Small intestine (tissue), 7 donors: ENCODE measurements at regions not wholly inside any gene's neighbourhood (a gene's known extent, or its start where the extent isn't known, plus 50 kb on each side); places are given as distances from the start of the nearest gene placed in this dataset.
"Not testable (repeated sequence)": the region's sequence is repeated elsewhere in the genome, so short reads cannot be mapped to it uniquely, and the experiment has no call there.

Experiments used
- DNase-seq, 2 donors: peaks; one replicate each; pipeline versions ENCODE4 v3.0.0 to v3.0.0-alpha.2; 2013
- FAIRE-seq: peaks from 2 replicates; lab custom pipeline; 2012; peaks lifted over from hg19 to GRCh38; lab: Jason Lieb, UNC
- H3K27ac ChIP-seq, 3 donors: one replicate each; pipeline ENCODE4 v1.5.1; 2013; ENCODE audit warnings: low read length in 2 of 3, mild to moderate bottlenecking in 2 of 3, control low read depth in 1 of 3, inconsistent platforms in 1 of 3, low read depth in 1 of 3, moderate library complexity in 1 of 3
- H3K27me3 ChIP-seq, 3 donors: one replicate each; pipeline ENCODE4 v1.6.1; 2013; ENCODE audit warnings: low read length in 3 of 3, inconsistent platforms in 1 of 3; ENCODE audit not compliant: control insufficient read depth in 3 of 3, insufficient read depth in 3 of 3
- H3K36me3 ChIP-seq, 3 donors: one replicate each; pipeline ENCODE4 v1.6.1; 2013; ENCODE audit warnings: low read length in 3 of 3, inconsistent platforms in 1 of 3, low read depth in 1 of 3, mild to moderate bottlenecking in 1 of 3, moderate library complexity in 1 of 3; ENCODE audit not compliant: control insufficient read depth in 3 of 3, insufficient read depth in 2 of 3
- H3K4me1 ChIP-seq, 3 donors: one replicate each; pipeline ENCODE4 v1.6.1; 2013; ENCODE audit warnings: low read length in 2 of 3, inconsistent platforms in 1 of 3, low read depth in 1 of 3, mild to moderate bottlenecking in 1 of 3, moderate library complexity in 1 of 3; ENCODE audit not compliant: control insufficient read depth in 3 of 3, insufficient read depth in 2 of 3
- H3K4me3 ChIP-seq, 3 donors: one replicate each; pipeline ENCODE4 v1.5.1; 2013; ENCODE audit warnings: low read length in 3 of 3, control low read depth in 1 of 3, inconsistent platforms in 1 of 3, low read depth in 1 of 3, mild to moderate bottlenecking in 1 of 3, moderate library complexity in 1 of 3
- H3K9me3 ChIP-seq, 2 donors: one replicate each; pipeline ENCODE4 v1.6.1; 2013; ENCODE audit warnings: low read depth in 1 of 2, low read length in 1 of 2; ENCODE audit not compliant: control insufficient read depth in 2 of 2, insufficient read depth in 1 of 2
- WGBS, 3 donors: extraction: QIAGEN DNeasy Blood & Tissue Kit; methylation state at CpG; one replicate each; pipeline ENCODE4 v1.1.7; 2013; 5-methylcytosine and 5-hydroxymethylcytosine counted together
- donor health status: healthy with polysubstance abuse.
- donor health status: control.
- donor health status: control.
- donor health status: Bipolar disorder and iron deficiency.
- donor health status: healthy.

DNA sequence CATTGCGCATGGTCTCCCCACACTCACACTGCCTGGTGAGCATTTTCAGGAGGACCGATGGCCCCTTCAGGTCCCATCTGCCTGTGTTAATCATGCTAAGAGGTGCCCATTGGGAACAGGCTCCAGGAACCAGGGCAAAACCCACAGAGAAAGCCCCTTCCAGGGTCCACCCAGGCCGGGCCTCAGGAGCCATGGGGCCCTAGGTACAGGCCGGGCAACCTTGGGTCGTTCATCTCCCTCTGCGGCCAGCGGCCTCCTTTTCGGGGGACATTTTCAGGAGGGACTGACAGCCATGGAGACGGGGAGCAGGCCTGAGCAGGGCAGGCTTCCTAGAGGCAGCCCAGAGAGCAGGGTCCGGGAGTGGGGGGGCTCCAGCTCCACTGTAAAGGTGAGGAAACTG lies 68.0 kb upstream of the TAMM41 start:
- Histone ChIP-seq H3K36me3 (no peaks in the 10 kb centered on the region), H3K4me1 (no peaks in the 10 kb centered on the region), H3K27me3 (no peaks in the 10 kb centered on the region), H3K4me3 (no peak overlapping the region), H3K9me3 (peaks cover 0 to 2% of the 10 kb centered on the region in 2 donors), H3K27ac (no peak overlapping the region)
- FAIRE-seq = no peak
- WGBS, 3 donors = 86 to 88% (median 87%) methylated on average over 10 of the region's 10 CpGs
- no peak for DNase-seq

DNA sequence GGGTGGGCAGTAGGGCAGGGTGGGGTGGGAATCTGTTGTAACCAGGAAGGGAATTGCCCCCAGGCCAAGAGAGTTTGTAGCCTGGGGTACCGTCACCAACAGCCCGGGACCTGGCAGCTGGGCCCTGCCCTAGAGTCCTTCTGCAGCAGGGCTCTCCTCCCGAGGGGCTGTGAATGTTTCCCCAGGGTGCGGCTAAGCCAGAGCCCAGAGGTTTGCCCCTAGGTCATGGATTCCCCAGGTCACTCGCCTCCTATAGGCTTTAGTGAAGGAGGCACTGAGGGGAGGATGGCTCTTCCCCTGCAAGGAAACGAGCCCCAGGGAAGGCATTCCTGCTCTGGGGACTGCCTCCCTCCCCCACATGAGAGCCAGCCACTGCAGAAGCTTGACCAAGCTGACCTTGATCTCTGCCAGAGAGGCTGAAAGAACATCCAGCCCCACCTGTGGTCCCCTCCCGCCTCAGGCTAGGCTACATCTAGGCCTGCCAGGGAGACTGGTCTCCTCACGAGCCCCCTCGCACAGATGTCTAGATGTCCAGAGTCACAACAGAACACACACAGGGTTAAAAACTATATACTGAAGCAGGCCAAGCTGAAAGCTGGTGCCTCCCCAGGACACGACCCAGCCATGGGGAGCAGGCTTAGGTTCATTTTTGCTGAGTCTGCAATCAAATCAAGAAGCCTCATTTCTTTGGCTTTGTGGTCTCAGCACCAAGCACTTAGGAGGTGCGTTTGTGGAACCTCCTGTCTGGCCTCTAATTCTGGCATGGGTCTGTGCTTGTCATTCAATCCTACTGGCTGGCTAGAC lies 69.1 kb upstream of the TAMM41 start:
- no peak overlapping the region for H3K4me3 ChIP-seq
- H3K4me1 ChIP-seq = no peaks in the 10 kb centered on the region
- no peak for DNase-seq
- H3K27ac ChIP-seq = no peak overlapping the region
- peaks cover 0 to 2% of the 10 kb centered on the region in 2 donors for H3K9me3 ChIP-seq
- H3K27me3 ChIP-seq = no peaks in the 10 kb centered on the region
- FAIRE-seq = no peak
- no peaks in the 10 kb centered on the region for H3K36me3 ChIP-seq
- 65 to 68% (median 68%) methylated on average over 11 of the region's 11 CpGs for WGBS, 3 donors

DNA sequence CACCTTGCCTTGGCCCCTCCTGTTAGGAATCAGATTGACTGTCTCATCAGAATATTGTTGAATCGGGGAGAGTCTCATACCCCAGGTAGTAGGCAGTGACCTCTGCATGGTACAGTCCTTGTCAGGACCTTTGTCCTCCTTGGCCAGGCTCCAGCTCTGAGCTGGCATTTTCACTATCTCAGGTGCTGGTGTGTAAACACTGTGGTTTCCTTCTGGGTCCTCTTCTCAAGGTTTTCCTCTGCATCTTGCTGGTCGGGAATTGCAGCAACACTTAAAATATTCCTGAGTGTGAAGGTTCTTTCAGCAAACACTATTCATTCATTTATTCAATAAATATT lies 69.7 kb upstream of the TAMM41 start:
- WGBS, 3 donors = 12 to 51% (median 17%) methylated on average over 2 of the region's 2 CpGs
- H3K27ac ChIP-seq, H3K36me3 ChIP-seq, H3K9me3 ChIP-seq, H3K27me3 ChIP-seq, H3K4me3 ChIP-seq, FAIRE-seq, H3K4me1 ChIP-seq: not testable (repeated sequence)
- DNase-seq = peak; percentile 28 to 81

DNA sequence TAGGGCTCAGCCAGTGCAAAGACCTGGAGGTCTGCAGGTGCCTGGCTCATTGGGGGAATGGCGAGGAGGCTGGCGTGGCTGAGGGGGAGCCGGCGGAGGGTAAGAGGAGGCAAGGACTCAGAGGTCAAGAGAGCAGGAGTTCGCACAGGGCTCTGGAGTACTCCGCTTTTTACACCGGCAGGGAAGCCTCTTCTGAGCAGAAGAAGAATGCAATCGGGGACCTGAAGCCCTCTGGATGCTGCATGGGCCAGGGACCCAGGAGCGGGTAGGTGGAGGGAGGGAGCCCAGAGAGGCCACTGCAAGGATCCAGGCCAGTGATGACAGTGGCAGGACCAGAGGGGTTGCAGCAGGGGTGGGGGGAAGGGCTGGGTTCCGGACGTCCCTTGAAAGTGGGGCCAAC lies 70.4 kb upstream of the TAMM41 start:
- FAIRE-seq (no peak), DNase-seq (no peak)

DNA sequence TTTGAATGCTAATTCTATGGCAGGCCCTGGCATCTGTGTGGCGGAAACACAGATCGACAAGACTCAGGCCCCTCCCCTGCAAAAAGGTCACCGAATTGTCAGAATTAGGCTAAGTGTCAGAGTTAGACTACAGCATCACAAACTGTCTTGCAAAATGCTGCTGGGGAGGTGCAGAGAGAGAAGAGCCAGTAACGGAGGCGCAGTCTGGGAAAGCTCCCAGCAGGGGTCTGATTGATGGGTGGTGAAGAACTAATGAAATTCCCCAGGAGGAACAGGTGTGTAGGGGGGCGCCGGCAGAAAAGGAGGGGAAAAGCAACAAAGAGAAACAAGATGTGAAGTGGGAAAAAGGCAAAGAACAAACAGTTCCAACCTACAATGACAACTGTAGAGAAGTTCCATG lies 72.7 kb upstream of the TAMM41 start:
- DNase-seq = no peak
- no peaks in the 10 kb centered on the region for H3K4me1 ChIP-seq
- no peak overlapping the region for H3K4me3 ChIP-seq
- no peak overlapping the region for H3K27ac ChIP-seq
- H3K36me3 ChIP-seq = no peaks in the 10 kb centered on the region
- no peak for FAIRE-seq
- 55 to 78% (median 71%) methylated on average over 7 of the region's 7 CpGs for WGBS, 3 donors
- peaks cover 0 to 2% of the 10 kb centered on the region in 2 donors for H3K9me3 ChIP-seq
- H3K27me3 ChIP-seq = no peaks in the 10 kb centered on the region

More for the DNA sequence above, 70.4 kb upstream of the TAMM41 start:
- H3K27me3 ChIP-seq = no peaks in the 10 kb centered on the region
- H3K27ac ChIP-seq = no peak overlapping the region
- peaks cover 0 to 2% of the 10 kb centered on the region in 2 donors for H3K9me3 ChIP-seq
- no peaks in the 10 kb centered on the region for H3K4me1 ChIP-seq
- no peaks in the 10 kb centered on the region for H3K36me3 ChIP-seq
- no peak overlapping the region for H3K4me3 ChIP-seq
- WGBS, 3 donors = 91 to 95% (median 94%) methylated on average over 10 to 11 of the region's 11 CpGs

DNA sequence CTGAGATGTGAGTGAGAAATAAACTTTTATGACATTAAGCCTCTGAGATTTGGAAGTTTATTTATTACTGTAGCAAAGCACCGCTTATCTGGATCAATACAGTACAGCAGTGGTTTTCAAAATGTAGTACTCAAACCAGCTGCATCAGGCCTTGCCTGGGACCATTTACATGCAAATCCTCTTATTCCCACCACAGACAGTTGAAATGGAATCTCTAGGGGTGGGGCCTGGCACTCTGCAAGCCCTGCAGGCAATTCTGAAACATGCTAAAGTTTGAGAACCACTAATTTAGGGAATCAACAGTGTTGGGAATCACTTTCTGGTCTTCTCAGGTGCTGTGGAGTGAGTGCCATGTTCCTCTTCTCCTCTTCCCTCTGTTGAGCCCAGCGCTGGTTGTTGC lies 77.8 kb upstream of the TAMM41 start:
- H3K36me3 ChIP-seq = no peaks in the 10 kb centered on the region
- H3K4me1 ChIP-seq = no peaks in the 10 kb centered on the region
- no peak for FAIRE-seq
- H3K27ac ChIP-seq = no peak overlapping the region
- H3K27me3 ChIP-seq = no peaks in the 10 kb centered on the region
- no peak overlapping the region for H3K4me3 ChIP-seq
- no peaks in the 10 kb centered on the region for H3K9me3 ChIP-seq
- no peak for DNase-seq
- WGBS, 3 donors = 41 to 77% (median 55%) methylated on average over 2 of the region's 2 CpGs

DNA sequence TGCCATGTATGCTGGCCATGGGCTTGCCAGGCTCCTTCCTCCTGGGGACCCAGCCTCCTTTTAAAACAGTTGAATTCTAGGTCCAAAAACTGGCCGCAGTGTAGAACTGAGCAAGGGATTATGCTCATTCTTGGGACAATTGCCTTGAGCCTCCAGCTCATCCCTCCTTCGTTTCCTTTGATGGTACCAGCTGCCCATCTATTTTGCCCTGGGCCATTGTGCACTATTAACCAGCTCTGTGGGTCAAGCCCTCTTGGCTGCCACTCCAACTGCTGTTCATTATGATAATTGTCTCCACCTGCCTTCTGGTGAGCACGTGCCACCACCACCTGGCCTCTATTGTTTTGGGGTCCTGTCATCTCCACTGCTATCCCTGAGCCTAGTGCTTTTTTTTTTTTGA lies 75.8 kb upstream of the SYN2 start:
- Histone ChIP-seq H3K27ac (no peak overlapping the region), H3K4me1 (no peaks in the 10 kb centered on the region), H3K4me3 (no peak overlapping the region), H3K9me3 (no peaks in the 10 kb centered on the region), H3K27me3 (no peaks in the 10 kb centered on the region), H3K36me3 (no peaks in the 10 kb centered on the region)
- FAIRE-seq (no peak), DNase-seq (no peak)
- WGBS, 3 donors = 78 to 95% (median 84%) methylated on average over 3 of the region's 3 CpGs

DNA sequence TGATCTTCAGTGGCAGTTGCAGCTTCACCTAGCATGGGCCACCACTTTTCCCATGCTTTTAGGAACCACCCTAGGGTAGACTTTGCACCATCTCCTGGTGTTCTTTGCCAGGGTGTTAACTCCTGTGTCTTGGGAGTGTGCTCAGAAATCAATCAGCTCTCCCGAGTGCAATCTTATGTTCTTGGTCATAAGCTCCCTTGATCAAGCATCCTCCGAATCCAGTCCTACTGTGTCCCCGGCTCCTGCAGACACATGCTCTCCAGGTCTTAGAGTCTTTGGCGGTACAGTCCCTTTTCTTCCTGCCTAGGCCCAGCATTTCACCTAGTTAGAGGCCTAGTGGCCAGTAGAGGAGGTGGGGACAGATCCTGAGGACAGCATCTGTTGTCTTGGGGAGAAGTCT lies 74.7 kb upstream of the SYN2 start:
- no peak for DNase-seq
- WGBS, 3 donors = 81 to 85% (median 82%) methylated on average over 4 of the region's 4 CpGs
- FAIRE-seq = no peak
- Histone ChIP-seq H3K27me3 (no peaks in the 10 kb centered on the region), H3K4me3 (no peak overlapping the region), H3K9me3 (no peaks in the 10 kb centered on the region), H3K36me3 (no peaks in the 10 kb centered on the region), H3K4me1 (no peaks in the 10 kb centered on the region), H3K27ac (no peak overlapping the region)

DNA sequence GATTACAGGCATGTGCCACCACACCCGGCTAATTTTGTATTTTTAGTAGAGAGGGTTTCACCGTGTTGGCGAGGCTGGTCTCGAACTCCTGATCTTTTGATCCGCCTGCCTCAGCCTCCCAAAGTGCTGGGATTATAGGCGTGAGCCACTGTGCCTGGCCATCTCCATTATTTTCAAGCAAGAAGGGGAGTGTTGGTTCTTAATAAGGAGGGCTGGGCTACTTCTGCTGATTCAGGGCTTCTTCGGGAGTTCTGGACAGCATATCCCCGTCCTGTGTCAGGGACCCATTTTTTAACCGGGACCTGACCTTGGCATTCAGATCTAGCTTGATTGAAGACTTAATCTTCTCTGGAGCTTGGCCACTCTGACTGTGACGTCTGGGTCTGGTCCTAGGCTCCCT lies 74.1 kb upstream of the SYN2 start:
- Histone ChIP-seq H3K9me3 (no peaks in the 10 kb centered on the region), H3K4me1 (no peaks in the 10 kb centered on the region), H3K27ac (no peak overlapping the region), H3K36me3 (no peaks in the 10 kb centered on the region), H3K4me3 (no peak overlapping the region), H3K27me3 (no peaks in the 10 kb centered on the region)
- whole genome bisulfite sequencing, 3 donors = 86 to 93% (median 90%) methylated on average over 10 of the region's 10 CpGs
- no peak for DNase-seq
- FAIRE-seq = no peak
